Gastroesophageal sphincter (tissue), 3 donors: ENCODE measurements at regions not wholly inside any gene's neighbourhood (a gene's known extent, or its start where the extent isn't known, plus 50 kb on each side); places are given as distances from the start of the nearest gene placed in this dataset.

ENCODE experiments used
- POLR2A ChIP-seq, 2 donors: fragments of 450-650 bp; IDR thresholded peaks; one replicate each; pipeline ENCODE4 v1.6.1; 2017; ENCODE audit warnings: antibody characterized with exemption in 2 of 2, mild to moderate bottlenecking in 2 of 2, moderate library complexity in 1 of 2
- POLR2AphosphoS5 ChIP-seq: sonication (generic); formaldehyde crosslinking; IDR thresholded peaks from one replicate; pipeline ENCODE4 v1.6.1; 2017; ENCODE audit warnings: antibody characterized with exemption
- TF ChIP-seq, protein P1 (sequence below), 4 experiments: fragments of 200-600 bp in 2 of 4; fragments of 450-650 bp in 2 of 4; sonication (generic) in 1 of 4; IDR thresholded peaks; one replicate each; pipeline ENCODE4 v1.5.1; 2017 to 2019; ENCODE audit warnings: antibody characterized with exemption in 4 of 4, mild to moderate bottlenecking in 2 of 4, moderate library complexity in 2 of 4

DNA sequence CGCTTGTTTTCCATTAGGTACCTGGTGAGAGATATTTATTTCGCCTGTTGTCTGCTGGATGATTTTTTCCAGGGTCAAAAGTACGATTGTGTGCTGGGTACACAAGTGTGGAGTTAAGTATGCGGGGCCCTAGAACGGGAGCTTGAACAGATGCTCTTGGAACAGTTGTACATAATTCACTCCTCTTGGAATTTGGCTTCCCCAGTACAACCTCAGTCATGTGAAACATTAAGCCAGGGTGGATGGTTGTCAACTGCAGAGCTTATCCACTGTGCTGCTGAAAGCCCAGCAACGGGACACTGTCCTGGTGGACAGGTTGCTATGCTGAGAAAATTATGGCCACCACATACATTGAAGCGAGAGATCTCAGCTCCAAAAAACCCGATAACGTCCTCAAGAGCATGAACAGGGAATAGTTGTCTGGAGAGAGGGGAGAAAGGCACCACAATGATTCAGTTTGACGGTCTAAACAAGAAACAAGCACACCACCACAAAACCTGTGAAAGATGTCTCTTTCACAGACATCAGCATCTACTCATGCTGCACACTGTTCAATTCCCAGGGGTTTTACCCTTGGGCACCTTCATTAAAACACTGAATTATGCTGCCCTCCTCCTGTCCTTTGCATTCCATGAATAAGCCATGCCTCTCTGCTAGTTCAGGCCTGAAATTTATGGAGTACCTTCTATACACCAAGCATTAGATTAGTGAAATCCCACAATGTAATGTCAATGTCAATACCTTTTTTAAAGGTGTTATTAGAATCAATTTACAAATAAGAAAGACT is 176.8 kb upstream of the TRIB2 start:
- no peak for TF ChIP-seq POLR2A (IDR thresholded peaks at IDR 0.05)
- no peak for TF ChIP-seq POLR2AphosphoS5
- TF ChIP-seq, protein P1, sequence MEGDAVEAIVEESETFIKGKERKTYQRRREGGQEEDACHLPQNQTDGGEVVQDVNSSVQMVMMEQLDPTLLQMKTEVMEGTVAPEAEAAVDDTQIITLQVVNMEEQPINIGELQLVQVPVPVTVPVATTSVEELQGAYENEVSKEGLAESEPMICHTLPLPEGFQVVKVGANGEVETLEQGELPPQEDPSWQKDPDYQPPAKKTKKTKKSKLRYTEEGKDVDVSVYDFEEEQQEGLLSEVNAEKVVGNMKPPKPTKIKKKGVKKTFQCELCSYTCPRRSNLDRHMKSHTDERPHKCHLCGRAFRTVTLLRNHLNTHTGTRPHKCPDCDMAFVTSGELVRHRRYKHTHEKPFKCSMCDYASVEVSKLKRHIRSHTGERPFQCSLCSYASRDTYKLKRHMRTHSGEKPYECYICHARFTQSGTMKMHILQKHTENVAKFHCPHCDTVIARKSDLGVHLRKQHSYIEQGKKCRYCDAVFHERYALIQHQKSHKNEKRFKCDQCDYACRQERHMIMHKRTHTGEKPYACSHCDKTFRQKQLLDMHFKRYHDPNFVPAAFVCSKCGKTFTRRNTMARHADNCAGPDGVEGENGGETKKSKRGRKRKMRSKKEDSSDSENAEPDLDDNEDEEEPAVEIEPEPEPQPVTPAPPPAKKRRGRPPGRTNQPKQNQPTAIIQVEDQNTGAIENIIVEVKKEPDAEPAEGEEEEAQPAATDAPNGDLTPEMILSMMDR (IDR thresholded peaks at IDR 0.05) = no peak
